Sciatic nerve (tissue), 2 donors: ENCODE measurements at regions not wholly inside any gene's neighbourhood (a gene's known extent, or its start where the extent isn't known, plus 50 kb on each side); places are given as distances from the start of the nearest gene placed in this dataset.

ENCODE experiments used
- ATAC-seq: fragments of 200-7000 bp; cut with Tn5 transposase; one replicate; pipeline ENCODE4 v1.9.1; 2020; ENCODE audit warnings: mild to moderate bottlenecking, moderate library complexity
- DNase-seq: peaks from one replicate; pipeline ENCODE4 v3.0.0-alpha.2; 2020; ENCODE audit warnings: low spot score
- intact Hi-C: fragments of 100-400 bp; cut with DNase I; formaldehyde crosslinking; loops from one replicate; pipeline ENCODE4 v1.14.2; 2022
- donor health status: DM: no; HTN: no; CAD: no.
- donor health status: DM: no; HTN: no; CAD: no.

DNA sequence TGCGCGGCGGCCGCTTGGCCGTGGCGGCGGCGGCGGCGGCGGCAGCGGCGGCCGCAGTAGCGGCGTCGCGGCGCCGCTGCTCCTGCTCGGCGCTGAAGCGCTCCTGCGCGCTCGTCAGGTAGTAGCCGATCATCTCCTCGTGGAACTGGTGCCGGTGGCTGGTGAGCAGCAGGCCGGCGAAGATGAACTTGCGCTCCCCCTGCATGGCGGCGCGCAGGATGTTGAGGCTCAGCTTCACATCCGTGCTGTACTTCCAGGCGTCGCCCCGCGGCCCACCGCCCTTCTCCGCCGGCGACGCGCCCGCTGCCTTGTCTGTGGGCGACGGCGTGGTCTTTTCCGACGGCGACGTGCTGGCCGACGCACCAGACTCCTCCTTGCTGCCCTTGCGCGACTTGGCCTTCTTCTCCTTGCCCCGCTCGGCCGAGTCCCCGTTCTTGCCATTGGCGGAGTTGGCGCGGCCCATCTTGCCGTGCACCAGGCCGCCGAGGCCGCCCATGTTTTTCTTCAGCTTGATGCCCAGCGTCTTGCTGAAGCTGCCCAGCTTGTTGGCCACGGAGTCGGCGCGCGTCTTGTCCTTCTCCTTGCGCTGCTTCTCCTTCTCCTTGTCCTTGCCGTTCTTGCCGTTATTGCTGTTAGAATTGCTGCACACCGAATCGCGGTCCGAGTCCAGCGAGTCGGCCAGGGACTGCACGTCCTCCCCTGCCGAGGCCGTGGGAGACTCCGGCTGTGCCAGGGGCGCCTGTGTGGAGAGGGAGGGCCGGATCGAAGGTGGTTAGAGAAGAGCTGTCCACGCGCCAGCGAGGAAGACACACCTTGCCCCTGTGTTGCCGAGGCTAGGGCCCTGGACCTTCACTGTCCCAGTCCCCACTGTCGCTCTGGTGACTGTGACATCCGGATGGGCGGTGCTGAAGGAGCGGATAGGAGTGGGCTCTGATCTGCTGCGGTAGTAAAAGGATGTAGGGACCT, 157.6 kb downstream of the KLF13 start:
- ATAC-seq (no peak), DNase-seq (no peak)
- intact Hi-C loops = no loop called here

DNA sequence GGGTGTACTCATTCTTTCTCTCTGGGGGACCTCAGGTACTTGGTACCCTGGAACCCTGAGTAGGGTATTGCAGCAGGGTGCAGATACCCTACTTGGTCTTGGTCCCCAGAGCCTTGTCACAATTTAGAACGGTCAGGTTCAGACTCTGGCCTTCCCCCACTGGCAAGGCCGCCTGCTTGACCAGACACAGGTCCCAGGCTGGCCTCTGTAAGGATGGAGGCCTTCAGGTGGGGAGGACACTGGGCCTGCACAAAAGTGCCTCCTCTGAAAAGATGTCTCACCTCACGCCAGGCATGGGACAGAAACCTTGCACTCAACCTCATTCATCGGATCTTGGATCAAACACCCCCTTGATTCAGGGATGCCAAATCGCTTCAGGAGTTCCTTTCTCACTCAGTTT, 158.4 kb downstream of the KLF13 start:
- no peak for ATAC-seq
- intact Hi-C loops = loop anchor here (5.0 kb wide), 1 partner anchor 268 kb away; no protein-coding TSS in a partner anchor

DNA sequence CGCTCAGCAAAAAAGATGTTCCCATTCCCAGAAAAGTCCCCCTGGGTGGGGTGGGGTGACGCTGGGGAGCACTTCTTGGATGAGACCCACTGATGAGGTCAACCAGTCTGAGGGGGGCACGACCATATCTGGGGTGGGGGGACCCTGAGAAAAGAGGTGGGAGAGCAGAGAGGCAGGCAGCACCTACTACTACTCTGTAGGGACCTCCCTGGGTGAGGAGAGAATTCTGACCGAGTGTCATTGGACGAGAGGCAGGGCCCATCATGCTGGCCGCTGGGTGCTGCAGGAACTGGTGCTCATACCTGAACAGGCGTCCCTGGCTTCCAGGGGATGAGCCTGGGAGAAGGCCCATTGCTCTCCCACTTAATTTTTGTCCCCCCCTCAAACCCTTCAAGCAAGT, 158.8 kb downstream of the KLF13 start:
- DNase-seq = no peak
- no peak for ATAC-seq
- intact Hi-C loops = loop anchor here (5.0 kb wide), 1 partner anchor 268 kb away; no protein-coding TSS in a partner anchor

More for the DNA sequence above, 158.4 kb downstream of the KLF13 start:
- DNase-seq = no peak

GRCh38 chr15:31485911-31486461, 159.4 kb downstream of the KLF13 start:
- no peak for DNase-seq
- ATAC-seq = no peak
- intact Hi-C loops = loop anchor here (5.0 kb wide), 1 partner anchor 269 kb away; no protein-coding TSS in a partner anchor

DNA sequence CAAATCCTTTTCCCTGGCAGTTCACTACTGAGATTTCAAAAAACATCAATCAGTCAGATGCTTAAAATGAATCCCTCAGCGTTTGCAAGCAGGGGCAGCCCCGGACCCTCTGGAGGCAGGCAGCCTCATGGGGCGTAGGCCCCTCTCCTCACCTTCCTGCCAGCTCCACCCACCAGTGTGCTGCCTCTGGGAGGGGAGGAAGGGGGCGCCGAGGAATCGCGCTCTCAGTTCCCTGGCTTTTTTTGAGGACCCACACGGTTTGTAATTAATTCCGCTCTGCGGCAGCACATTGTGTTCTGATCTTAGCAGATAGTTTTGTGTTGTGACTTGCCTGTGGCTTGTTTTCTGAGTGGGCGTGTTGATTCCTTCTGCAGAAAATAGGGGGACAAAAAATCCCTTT, 159.9 kb downstream of the KLF13 start:
- intact Hi-C loops = loop anchor here (5.0 kb wide), 1 partner anchor 269 kb away; no protein-coding TSS in a partner anchor
- no peak for ATAC-seq
- no peak for DNase-seq

DNA sequence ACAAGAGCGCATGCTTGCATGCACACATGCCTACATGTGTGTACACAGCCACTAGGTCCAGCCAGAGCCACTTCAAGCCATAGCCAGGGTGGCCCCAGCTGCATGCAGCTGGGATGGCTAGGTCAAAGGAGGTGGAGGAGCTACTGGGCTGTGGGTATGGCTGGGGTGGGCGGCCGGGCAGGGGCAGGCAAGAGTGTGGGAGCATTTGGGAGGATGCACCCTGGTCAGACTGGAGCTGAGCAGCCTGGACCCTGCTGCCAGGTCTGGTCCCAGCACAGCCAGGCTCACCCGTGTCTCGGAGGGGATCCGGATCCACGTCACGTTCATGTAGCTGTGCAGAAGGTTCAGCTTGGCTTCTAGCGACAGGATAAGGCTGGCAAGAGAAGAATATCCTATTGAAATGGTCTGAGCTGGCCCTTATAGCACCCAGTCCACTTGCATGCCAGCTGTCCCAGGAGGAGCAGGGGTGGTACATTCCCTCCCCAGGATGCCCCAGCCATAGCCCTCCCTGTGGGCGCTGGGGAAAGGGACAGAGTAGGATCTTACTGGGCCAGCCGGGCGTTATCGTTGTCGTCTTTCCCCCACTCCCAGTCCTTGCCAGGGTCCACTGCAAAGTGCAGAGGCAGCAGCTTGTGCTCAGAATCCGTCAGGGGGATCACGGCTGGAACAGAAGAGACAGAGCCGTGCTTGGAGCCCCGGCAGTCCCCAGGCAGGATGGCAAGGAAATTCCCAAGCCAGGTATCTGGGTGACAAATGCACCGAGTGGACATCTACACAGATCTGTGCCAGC, 160.5 kb downstream of the KLF13 start:
- DNase-seq = no peak
- ATAC-seq = no peak
- intact Hi-C loops = loop anchor here (5.0 kb wide), 1 partner anchor 270 kb away; no protein-coding TSS in a partner anchor

- ATAC-seq (peak; percentile 4), DNase-seq (no peak)
Observed at GRCh38 chr15:31487811-31488436, 161.3 kb downstream of the KLF13 start.

GRCh38 chr15:31488437-31489204, 162.0 kb downstream of the KLF13 start:
- ATAC-seq = peak; percentile 90
- no peak for DNase-seq
- intact Hi-C loops = loop anchor here (5.0 kb wide), 1 partner anchor 271 kb away; no protein-coding TSS in a partner anchor

More at GRCh38 chr15:31487811-31488436, 161.3 kb downstream of the KLF13 start:
- intact Hi-C loops = loop anchor here (5.0 kb wide), 1 partner anchor 271 kb away; no protein-coding TSS in a partner anchor

- ATAC-seq (peak; percentile 4), DNase-seq (no peak)
- intact Hi-C loops = loop anchor here (5.0 kb wide), 1 partner anchor 272 kb away; no protein-coding TSS in a partner anchor
Observed at GRCh38 chr15:31489281-31489680, 162.6 kb downstream of the KLF13 start.

DNA sequence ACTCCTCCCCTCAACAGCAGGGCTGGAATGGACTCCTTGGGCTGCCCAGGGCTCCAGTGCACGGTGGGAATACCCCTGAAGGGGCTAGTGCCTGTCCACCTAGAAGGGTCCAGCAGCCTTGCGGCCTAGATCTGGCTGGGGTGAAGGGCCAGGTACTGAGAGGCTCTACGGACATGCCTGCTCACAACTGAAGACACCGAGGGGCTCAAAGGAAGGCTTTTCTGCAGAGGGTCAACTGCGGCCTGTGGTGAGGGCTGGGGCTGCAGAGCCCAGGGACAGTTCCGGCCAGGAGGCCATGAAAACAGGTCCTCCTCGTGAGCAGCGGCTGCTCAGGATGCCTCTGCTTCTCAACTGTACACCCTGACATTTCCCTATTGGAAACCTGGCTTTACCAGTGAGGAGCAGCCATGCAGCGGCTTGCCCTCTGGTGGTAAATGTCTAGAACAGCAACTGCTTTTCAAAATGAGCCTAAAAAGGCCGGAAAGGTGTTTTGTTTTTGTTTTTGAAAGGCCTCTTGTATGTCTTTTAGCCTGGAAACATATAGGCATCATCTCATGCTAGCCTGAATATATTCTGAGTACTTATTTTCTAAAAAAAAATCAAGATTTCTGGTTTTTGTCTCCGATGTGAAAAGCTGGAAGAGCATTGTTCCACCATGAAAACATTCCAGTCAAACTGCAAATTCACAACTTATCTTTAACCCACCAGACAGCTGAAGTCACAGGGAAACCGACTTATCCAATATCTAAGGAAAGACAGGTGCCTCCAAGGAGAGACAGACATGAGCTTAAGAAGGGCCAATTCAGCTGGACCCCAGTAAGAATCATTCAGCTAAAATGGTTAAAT, 163.4 kb downstream of the KLF13 start:
- intact Hi-C loops = loop anchor here (5.0 kb wide), 1 partner anchor 273 kb away; no protein-coding TSS in a partner anchor
- ATAC-seq (peak; percentile 76), DNase-seq (no peak)

GRCh38 chr15:31494786-31495185, 168.2 kb downstream of the KLF13 start:
- no peak for DNase-seq
- intact Hi-C loops = no loop called here
- no peak for ATAC-seq

- intact Hi-C loops = no loop called here
- ATAC-seq = no peak
- no peak for DNase-seq
Observed at GRCh38 chr15:31495281-31495680, 168.6 kb downstream of the KLF13 start.

- intact Hi-C loops = no loop called here
- DNase-seq (no peak), ATAC-seq (no peak)
Observed at GRCh38 chr15:31497838-31498237, 171.2 kb downstream of the KLF13 start.

DNA sequence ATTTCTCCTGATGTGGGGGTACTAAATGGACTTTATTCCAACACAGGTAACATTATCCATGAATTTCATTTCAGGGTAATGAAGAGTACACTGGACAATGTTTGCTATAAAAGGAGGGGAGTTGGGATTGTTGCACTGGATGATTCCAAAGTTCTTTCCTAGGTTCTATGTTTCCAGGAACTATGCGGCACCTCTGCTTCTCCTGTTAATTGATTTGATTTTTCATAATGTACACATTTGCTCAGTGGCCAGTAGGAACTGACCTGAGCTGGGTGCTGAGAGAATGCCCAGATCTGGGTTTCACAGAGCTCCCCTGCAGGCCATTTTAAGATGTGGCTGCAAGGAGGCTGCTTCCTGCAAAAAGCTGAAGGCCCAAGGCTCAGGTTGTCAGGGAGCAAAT, 171.7 kb downstream of the KLF13 start:
- no peak for DNase-seq
- ATAC-seq = no peak
- intact Hi-C loops = no loop called here

- intact Hi-C loops = no loop called here
- DNase-seq = no peak
- ATAC-seq = no peak
Observed at GRCh38 chr15:31498756-31499155, 172.1 kb downstream of the KLF13 start.

DNA sequence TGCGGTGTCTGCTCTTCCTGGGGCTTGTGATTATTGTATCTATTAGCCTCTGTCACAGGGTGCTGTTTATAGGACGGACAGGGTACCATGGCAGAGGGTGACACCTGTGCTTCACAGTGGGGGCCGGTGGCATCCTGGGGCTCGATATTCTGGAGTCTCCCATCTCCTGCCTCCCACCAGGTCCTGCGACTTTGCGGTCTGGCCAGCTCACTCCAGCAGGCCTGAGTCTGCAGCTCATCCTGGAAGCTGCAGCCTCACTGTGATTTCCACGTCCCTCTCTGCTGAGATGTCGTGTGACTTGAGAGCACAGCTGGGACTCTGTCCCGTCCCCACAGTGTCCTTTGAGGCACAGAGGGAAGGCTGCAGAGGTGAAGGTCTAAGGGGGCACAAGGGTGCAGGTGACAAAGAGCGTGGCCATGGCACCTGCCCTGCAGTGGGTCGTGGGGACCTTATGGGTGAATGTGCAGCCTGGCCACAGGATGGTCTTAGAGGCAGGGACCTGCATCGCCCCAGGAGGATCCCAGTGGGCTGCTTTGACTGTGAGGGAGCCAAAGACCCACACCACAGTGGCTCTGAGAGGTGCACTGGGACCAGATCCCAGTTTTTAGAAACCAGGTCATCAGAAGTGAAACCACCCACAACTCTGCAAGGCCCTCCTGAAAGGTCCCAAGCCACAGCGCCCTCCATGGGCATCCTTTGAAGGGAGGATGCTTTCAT, 172.8 kb downstream of the KLF13 start:
- ATAC-seq (no peak), DNase-seq (no peak)
- intact Hi-C loops = no loop called here
